Neural cell (in vitro differentiated cells): ENCODE measurements at regions not wholly inside any gene's neighbourhood (a gene's known extent, or its start where the extent isn't known, plus 50 kb on each side); places are given as distances from the start of the nearest gene placed in this dataset.

Source experiments
- H2AFZ ChIP-seq: fragments of 200-600, 300-800 bp; sonication (generic), shearing (Covaris generic); 2 replicates; pipeline ENCODE4 v1.6.0; 2014; ENCODE audit warnings: low read depth, mild to moderate bottlenecking, antibody characterized with exemption, low read length, moderate library complexity
- H3F3A ChIP-seq: fragments of 200-600 bp; shearing (Covaris generic); 2 replicates; pipeline ENCODE4 v1.6.1; 2016; ENCODE audit warnings: mild to moderate bottlenecking, moderate library complexity, mixed read lengths, antibody characterized with exemption, low read length; ENCODE audit not compliant: insufficient read depth, poor library complexity, severe bottlenecking
- H3K27ac ChIP-seq: fragments of 200-600, 300-800 bp; sonication (generic), shearing (Covaris generic); 2 replicates; pipeline ENCODE4 v1.5.1; 2014; ENCODE audit warnings: mild to moderate bottlenecking, low read length, moderate library complexity
- H3K27me3 ChIP-seq: fragments of 300-800, 200-600 bp; sonication (generic), shearing (Covaris generic); 2 replicates; pipeline ENCODE4 v1.6.0; 2014; ENCODE audit warnings: mild to moderate bottlenecking, low read depth, low read length, moderate library complexity; ENCODE audit not compliant: insufficient read depth
- H3K36me3 ChIP-seq: fragments of 300-800, 200-600 bp; sonication (generic), shearing (Covaris generic); 2 replicates; pipeline ENCODE4 v1.5.1; 2014; ENCODE audit warnings: mild to moderate bottlenecking, antibody characterized with exemption, low read length, moderate library complexity; ENCODE audit not compliant: insufficient read depth
- H3K4me2 ChIP-seq: fragments of 300-800, 200-600 bp; sonication (generic), shearing (Covaris generic); 2 replicates; pipeline ENCODE4 v1.6.0; 2014; ENCODE audit warnings: mild to moderate bottlenecking, low read length
- H3K4me3 ChIP-seq: fragments of 300-800, 200-600 bp; sonication (generic), shearing (Covaris generic); 2 replicates; pipeline ENCODE4 v1.5.1; 2014; ENCODE audit warnings: mild to moderate bottlenecking, low read length, moderate library complexity
- H3K79me2 ChIP-seq: fragments of 200-600 bp; shearing (Covaris generic); replicated peaks from 2 replicates; pipeline ENCODE4 v1.6.0; 2014; ENCODE audit warnings: mild to moderate bottlenecking, low read length, moderate library complexity; ENCODE audit not compliant: insufficient read depth
- H3K9ac ChIP-seq: fragments of 300-800, 200-600 bp; sonication (generic), shearing (Covaris generic); 2 replicates; pipeline ENCODE4 v1.6.1; 2016; ENCODE audit warnings: mild to moderate bottlenecking, low read length, mixed read lengths
- H3K9me2 ChIP-seq: fragments of 200-600 bp; shearing (Covaris generic); 2 replicates; pipeline ENCODE4 v1.6.1; 2016; ENCODE audit warnings: mild to moderate bottlenecking, low read length, mixed read lengths; ENCODE audit not compliant: insufficient read depth
- H3K9me3 ChIP-seq: fragments of 200-600, 300-800 bp; sonication (generic), shearing (Covaris generic); 2 replicates; pipeline ENCODE4 v1.6.1; 2016; ENCODE audit warnings: mild to moderate bottlenecking, mixed run types, low read length, moderate library complexity, mixed read lengths
- H4K20me1 ChIP-seq: fragments of 200-600 bp; shearing (Covaris generic); 2 replicates; pipeline ENCODE4 v1.6.1; 2016; ENCODE audit warnings: mild to moderate bottlenecking, mixed run types; ENCODE audit not compliant: insufficient read depth
- EP300 ChIP-seq: fragments of 450-650 bp; conservative IDR thresholded peaks from 2 replicates; pipeline ENCODE4 v1.6.1; 2014; ENCODE audit warnings: antibody characterized with exemption, mild to moderate bottlenecking, moderate library complexity; ENCODE audit not compliant: poor library complexity, severe bottlenecking
- EZH2 ChIP-seq: fragments of 200-600, 300-800 bp; shearing (Covaris generic), sonication (generic); IDR thresholded peaks from 2 replicates; pipeline ENCODE4 v1.6.1; 2014; ENCODE audit warnings: antibody characterized with exemption, low read length, borderline replicate concordance, mild to moderate bottlenecking; ENCODE audit not compliant: insufficient read depth, poor library complexity, severe bottlenecking
- MXI1 ChIP-seq: fragments of 450-650 bp; conservative IDR thresholded peaks from 2 replicates; pipeline ENCODE4 v1.6.1; 2014; ENCODE audit warnings: antibody characterized with exemption, mild to moderate bottlenecking; ENCODE audit not compliant: poor library complexity, severe bottlenecking
- POLR2AphosphoS5 ChIP-seq: IDR thresholded peaks from 2 replicates; pipeline ENCODE4 v1.6.1; 2012
- RAD21 ChIP-seq: fragments of 450-650 bp; conservative IDR thresholded peaks from 2 replicates; pipeline ENCODE4 v1.6.1; 2014; ENCODE audit warnings: antibody characterized with exemption, mild to moderate bottlenecking, moderate library complexity
- SMC3 ChIP-seq: fragments of 450-650 bp; conservative IDR thresholded peaks from 2 replicates; pipeline ENCODE4 v1.6.1; 2014; ENCODE audit warnings: antibody characterized with exemption, mild to moderate bottlenecking, moderate library complexity; ENCODE audit not compliant: poor library complexity
- TAF1 ChIP-seq: IDR thresholded peaks from 2 replicates; pipeline ENCODE4 v1.6.1; 2012; ENCODE audit warnings: low read depth
- TF ChIP-seq, protein P1 (sequence below): IDR thresholded peaks from 2 replicates; pipeline ENCODE4 v1.6.1; 2012; ENCODE audit warnings: borderline replicate concordance
- TF ChIP-seq, protein P2 (sequence below): fragments of 450-650 bp; IDR thresholded peaks from 2 replicates; pipeline ENCODE4 v1.5.1; 2014; ENCODE audit warnings: antibody characterized with exemption, mild to moderate bottlenecking, moderate library complexity; ENCODE audit not compliant: poor library complexity, severe bottlenecking

DNA sequence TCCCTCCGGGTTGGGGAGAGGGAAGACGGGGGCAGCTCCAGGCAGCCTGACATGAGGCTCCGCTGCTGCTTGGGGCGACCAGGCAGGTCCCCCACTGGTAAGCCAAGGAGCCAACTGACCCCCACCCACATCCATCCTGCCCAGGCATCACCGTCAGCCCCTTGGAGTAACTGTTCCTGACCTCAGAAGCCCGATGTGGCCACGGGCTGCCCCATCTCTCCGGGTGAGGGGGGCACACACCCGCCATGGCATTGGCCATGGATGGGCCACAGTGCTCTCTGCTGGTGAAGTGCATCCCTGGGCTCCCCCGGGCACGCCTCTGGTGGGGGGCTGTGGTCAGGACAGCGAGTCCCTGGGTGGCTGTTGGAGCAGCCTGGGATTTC is 100.0 kb downstream of the CRYAA start:
- Histone ChIP-seq H3F3A (no peaks in the 10 kb centered on the region), H3K9me3 (no peaks in the 10 kb centered on the region), H3K27me3 (no peaks in the 10 kb centered on the region), H3K4me3 (no peak overlapping the region), H3K9me2 (no peaks in the 10 kb centered on the region), H3K4me2 (no peak overlapping the region), H4K20me1 (no peaks in the 10 kb centered on the region), H3K27ac (no peak overlapping the region), H3K9ac (no peak overlapping the region), H2AFZ (no peak overlapping the region), H3K36me3 (no peaks in the 10 kb centered on the region), H3K79me2 (no peaks in the 10 kb centered on the region)
- TF ChIP-seq POLR2AphosphoS5 (no peak), RAD21 (no peak), TAF1 (no peak), MXI1 (no peak), SMC3 (no peak), EZH2 (no peak), EP300 (no peak)
- TF ChIP-seq, protein P1, sequence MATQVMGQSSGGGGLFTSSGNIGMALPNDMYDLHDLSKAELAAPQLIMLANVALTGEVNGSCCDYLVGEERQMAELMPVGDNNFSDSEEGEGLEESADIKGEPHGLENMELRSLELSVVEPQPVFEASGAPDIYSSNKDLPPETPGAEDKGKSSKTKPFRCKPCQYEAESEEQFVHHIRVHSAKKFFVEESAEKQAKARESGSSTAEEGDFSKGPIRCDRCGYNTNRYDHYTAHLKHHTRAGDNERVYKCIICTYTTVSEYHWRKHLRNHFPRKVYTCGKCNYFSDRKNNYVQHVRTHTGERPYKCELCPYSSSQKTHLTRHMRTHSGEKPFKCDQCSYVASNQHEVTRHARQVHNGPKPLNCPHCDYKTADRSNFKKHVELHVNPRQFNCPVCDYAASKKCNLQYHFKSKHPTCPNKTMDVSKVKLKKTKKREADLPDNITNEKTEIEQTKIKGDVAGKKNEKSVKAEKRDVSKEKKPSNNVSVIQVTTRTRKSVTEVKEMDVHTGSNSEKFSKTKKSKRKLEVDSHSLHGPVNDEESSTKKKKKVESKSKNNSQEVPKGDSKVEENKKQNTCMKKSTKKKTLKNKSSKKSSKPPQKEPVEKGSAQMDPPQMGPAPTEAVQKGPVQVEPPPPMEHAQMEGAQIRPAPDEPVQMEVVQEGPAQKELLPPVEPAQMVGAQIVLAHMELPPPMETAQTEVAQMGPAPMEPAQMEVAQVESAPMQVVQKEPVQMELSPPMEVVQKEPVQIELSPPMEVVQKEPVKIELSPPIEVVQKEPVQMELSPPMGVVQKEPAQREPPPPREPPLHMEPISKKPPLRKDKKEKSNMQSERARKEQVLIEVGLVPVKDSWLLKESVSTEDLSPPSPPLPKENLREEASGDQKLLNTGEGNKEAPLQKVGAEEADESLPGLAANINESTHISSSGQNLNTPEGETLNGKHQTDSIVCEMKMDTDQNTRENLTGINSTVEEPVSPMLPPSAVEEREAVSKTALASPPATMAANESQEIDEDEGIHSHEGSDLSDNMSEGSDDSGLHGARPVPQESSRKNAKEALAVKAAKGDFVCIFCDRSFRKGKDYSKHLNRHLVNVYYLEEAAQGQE, result no peak
- TF ChIP-seq, protein P2, sequence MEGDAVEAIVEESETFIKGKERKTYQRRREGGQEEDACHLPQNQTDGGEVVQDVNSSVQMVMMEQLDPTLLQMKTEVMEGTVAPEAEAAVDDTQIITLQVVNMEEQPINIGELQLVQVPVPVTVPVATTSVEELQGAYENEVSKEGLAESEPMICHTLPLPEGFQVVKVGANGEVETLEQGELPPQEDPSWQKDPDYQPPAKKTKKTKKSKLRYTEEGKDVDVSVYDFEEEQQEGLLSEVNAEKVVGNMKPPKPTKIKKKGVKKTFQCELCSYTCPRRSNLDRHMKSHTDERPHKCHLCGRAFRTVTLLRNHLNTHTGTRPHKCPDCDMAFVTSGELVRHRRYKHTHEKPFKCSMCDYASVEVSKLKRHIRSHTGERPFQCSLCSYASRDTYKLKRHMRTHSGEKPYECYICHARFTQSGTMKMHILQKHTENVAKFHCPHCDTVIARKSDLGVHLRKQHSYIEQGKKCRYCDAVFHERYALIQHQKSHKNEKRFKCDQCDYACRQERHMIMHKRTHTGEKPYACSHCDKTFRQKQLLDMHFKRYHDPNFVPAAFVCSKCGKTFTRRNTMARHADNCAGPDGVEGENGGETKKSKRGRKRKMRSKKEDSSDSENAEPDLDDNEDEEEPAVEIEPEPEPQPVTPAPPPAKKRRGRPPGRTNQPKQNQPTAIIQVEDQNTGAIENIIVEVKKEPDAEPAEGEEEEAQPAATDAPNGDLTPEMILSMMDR, result no peak

DNA sequence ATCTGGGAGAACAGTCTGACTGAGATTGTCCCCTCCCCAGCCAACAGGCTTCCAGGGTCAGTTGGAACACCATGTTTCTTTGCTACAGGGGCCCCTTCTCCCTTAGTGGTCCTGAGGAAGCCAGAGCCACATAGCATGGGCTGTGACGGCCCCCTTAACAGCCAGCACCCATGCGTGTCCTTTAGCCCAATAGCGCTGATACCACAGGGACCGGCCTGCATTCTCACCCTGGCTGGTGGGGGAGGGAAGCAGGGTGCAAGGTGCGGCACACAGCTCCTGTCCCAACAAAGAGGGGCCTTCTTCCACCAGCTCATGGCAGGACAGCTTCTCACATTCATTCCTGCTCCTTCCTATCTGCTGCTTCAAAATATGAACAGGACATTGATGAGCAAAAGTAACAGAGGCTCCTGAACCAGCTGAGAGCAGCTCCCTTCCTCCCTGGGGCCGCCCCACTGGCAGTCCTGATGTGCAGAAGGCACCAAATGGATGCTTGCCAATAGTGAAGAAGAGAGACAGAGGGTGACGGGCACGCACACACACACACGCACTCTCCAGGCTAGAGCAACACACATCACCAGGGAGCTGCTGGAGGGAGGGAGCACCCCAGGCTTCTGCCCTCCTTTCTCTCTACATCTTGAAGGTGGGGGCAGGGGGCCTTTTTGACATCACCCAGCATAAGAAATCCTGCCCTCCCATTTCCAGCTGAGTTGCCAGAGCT is 99.4 kb downstream of the CRYAA start:
- Histone ChIP-seq H3F3A (no peaks in the 10 kb centered on the region), H3K4me2 (no peak overlapping the region), H3K27me3 (no peaks in the 10 kb centered on the region), H3K4me3 (no peak overlapping the region), H3K79me2 (no peaks in the 10 kb centered on the region), H3K9me2 (no peaks in the 10 kb centered on the region), H3K9me3 (no peaks in the 10 kb centered on the region), H4K20me1 (no peaks in the 10 kb centered on the region), H3K9ac (no peak overlapping the region), H3K36me3 (no peaks in the 10 kb centered on the region), H3K27ac (peak overlapping the region; percentile 53), H2AFZ (no peak overlapping the region)
- TF ChIP-seq EZH2 (no peak), EP300 (no peak), SMC3 (no peak), MXI1 (no peak), TAF1 (no peak), POLR2AphosphoS5 (no peak), RAD21 (no peak)
- TF ChIP-seq, protein P2, result no peak
- TF ChIP-seq, protein P1, result no peak
